Gastrocnemius medialis (tissue), 4 donors: ENCODE measurements at regions not wholly inside any gene's neighbourhood (a gene's known extent, or its start where the extent isn't known, plus 50 kb on each side); places are given as distances from the start of the nearest gene placed in this dataset.

ENCODE experiments used
- ATAC-seq, 2 donors: fragments of 150-250 bp; one replicate each; pipeline ENCODE4 v1.9.1; 2016
- DNase-seq, 2 donors: peaks; one replicate each; pipeline ENCODE4 v3.0.0-alpha.2; 2019
- H3K27ac ChIP-seq, 4 donors: fragments of 200-600 bp; sonication (generic); 1 replicate in 1 of 4; 2 replicates in 3 of 4; pipeline ENCODE4 v1.5.1; 2016 to 2018; ENCODE audit warnings: mild to moderate bottlenecking in 2 of 4, moderate library complexity in 1 of 4
- H3K27me3 ChIP-seq, 3 donors: fragments of 200-600 bp; sonication (generic) in 2 of 3; 1 replicate in 1 of 3; 2 replicates in 2 of 3; pipeline versions ENCODE4 v1.5.1 to v1.6.0; 2016 to 2019; ENCODE audit warnings: mild to moderate bottlenecking in 1 of 3, moderate library complexity in 1 of 3
- H3K36me3 ChIP-seq, 2 donors: fragments of 200-600 bp; sonication (generic) in 1 of 2; one replicate each; pipeline ENCODE4 v1.5.1; 2017 to 2018
- H3K4me1 ChIP-seq, 2 donors: fragments of 200-600 bp; sonication (generic) in 1 of 2; one replicate each; pipeline ENCODE4 v1.5.1; 2016 to 2017; ENCODE audit warnings: mild to moderate bottlenecking in 2 of 2
- H3K4me3 ChIP-seq, 4 donors: fragments of 200-600 bp; sonication (generic) in 3 of 4; 1 replicate in 1 of 4; 2 replicates in 3 of 4; pipeline ENCODE4 v1.5.1; 2016 to 2019; ENCODE audit warnings: mild to moderate bottlenecking in 2 of 4
- H3K9me3 ChIP-seq, 3 donors: fragments of 200-600 bp; sonication (generic) in 2 of 3; 1 replicate in 1 of 3; 2 replicates in 2 of 3; pipeline ENCODE4 v1.5.1; 2016 to 2019
- POLR2A ChIP-seq, 2 donors: fragments of 450-650 bp; IDR thresholded peaks; one replicate each; pipeline ENCODE4 v1.6.1; 2017; ENCODE audit warnings: antibody characterized with exemption in 2 of 2, mild to moderate bottlenecking in 2 of 2, moderate library complexity in 2 of 2
- in situ Hi-C, 4 donors: fragments of 200-750 bp; cut with MboI; loops; one replicate each; pipeline versions ENCODE4 v1.15.0 to v1.8.0; 2017; ENCODE audit warnings: low sequenced_read_pairs in 4 of 4
- intact Hi-C: fragments of 100-400 bp; cut with DNase I; formaldehyde crosslinking; loops from one replicate; pipeline ENCODE4 v1.15.1; 2023; ENCODE audit warnings: low total_unique reads
- TF ChIP-seq, protein P1 (sequence below), 5 experiments: fragments of 450-650 bp in 3 of 5; fragments of 200-600 bp in 2 of 5; sonication (generic) in 2 of 5; IDR thresholded peaks in 4 of 5; conservative IDR thresholded peaks in 1 of 5; 1 replicate in 4 of 5; 2 replicates in 1 of 5; pipeline ENCODE4 v1.5.1; 2016 to 2019; ENCODE audit warnings: antibody characterized with exemption in 5 of 5, mild to moderate bottlenecking in 3 of 5, moderate library complexity in 3 of 5

DNA sequence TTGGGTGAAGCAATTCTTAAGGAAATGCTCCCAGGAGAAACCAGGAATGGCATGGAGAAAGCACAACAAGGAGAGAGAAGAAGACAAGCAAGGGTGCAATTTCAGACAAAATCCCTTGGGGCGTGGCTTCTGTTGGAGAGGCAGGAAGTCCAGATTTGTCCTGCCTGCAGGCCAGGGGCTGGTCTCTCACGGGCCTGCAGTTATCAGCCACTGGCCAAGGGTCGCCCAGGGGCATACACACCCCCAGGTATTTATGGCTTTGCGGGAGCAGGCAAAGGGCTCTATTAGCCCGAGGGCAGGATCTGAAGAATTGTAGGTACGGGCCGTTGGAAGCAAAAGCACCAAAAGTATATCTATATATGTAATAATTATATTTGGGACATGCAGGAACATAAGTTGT, 87.7 kb downstream of the IYD start:
- in situ Hi-C loops: no loop called here
- H3K9me3 ChIP-seq: no peaks in the 10 kb centered on the region
- H3K27me3 ChIP-seq: no peaks in the 10 kb centered on the region
- no peaks in the 10 kb centered on the region for H3K36me3 ChIP-seq
- TF ChIP-seq POLR2A (IDR thresholded peaks at IDR 0.05): no peak
- TF ChIP-seq, protein P1, sequence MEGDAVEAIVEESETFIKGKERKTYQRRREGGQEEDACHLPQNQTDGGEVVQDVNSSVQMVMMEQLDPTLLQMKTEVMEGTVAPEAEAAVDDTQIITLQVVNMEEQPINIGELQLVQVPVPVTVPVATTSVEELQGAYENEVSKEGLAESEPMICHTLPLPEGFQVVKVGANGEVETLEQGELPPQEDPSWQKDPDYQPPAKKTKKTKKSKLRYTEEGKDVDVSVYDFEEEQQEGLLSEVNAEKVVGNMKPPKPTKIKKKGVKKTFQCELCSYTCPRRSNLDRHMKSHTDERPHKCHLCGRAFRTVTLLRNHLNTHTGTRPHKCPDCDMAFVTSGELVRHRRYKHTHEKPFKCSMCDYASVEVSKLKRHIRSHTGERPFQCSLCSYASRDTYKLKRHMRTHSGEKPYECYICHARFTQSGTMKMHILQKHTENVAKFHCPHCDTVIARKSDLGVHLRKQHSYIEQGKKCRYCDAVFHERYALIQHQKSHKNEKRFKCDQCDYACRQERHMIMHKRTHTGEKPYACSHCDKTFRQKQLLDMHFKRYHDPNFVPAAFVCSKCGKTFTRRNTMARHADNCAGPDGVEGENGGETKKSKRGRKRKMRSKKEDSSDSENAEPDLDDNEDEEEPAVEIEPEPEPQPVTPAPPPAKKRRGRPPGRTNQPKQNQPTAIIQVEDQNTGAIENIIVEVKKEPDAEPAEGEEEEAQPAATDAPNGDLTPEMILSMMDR (IDR thresholded peaks at IDR 0.05 in 4 of 5, conservative IDR thresholded peaks at IDR 0.05 in 1 of 5): no peak
- intact Hi-C loops: no loop called here
- H3K4me3 ChIP-seq: no peak overlapping the region
- H3K27ac ChIP-seq: no peak overlapping the region
- ATAC-seq (no peak), DNase-seq (no peak)
- no peaks in the 10 kb centered on the region for H3K4me1 ChIP-seq

DNA sequence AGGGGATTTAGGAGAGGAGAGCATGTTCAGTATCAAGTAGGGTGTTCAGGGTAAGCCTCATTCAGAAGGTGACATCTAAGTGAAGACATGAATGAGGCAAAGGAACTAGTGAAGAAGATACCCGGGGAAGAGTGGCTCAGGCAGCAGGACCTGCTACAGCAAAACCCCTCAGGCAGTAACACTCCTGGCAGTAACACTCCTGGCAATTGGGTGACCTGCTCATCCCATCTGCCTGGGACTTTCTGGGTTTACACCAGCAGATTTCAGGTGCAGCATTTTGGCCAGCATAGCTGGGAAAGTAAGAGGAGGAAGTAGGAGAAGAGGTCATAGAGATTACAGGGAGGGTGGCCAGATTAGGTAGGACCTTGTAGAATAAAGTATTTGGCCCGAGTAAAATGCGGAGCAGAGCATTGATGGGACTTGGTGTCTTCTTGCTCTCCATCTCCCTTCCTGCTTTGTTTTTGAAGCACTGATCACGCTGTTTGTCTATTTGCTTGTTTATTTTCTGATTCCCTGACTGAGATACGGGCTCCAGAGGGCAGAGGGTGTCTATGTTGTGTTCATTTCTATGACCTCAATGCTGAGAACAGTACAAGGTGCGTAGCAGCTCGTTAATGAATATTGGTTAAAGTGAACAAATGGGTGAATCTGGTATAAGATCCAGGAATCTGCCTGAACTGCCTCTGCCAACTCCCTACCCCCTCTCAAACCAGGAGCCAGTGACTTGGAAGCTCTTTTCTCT, 88.3 kb downstream of the IYD start:
- Histone ChIP-seq H3K4me3 (no peak overlapping the region), H3K27me3 (no peaks in the 10 kb centered on the region), H3K4me1 (no peaks in the 10 kb centered on the region), H3K36me3 (no peaks in the 10 kb centered on the region), H3K9me3 (no peaks in the 10 kb centered on the region), H3K27ac (no peak overlapping the region)
- ATAC-seq: no peak
- TF ChIP-seq, protein P1 (IDR thresholded peaks at IDR 0.05 in 4 of 5, conservative IDR thresholded peaks at IDR 0.05 in 1 of 5): no peak
- no peak for TF ChIP-seq POLR2A (IDR thresholded peaks at IDR 0.05)
- intact Hi-C loops: no loop called here
- no peak for DNase-seq
- in situ Hi-C loops: no loop called here

DNA sequence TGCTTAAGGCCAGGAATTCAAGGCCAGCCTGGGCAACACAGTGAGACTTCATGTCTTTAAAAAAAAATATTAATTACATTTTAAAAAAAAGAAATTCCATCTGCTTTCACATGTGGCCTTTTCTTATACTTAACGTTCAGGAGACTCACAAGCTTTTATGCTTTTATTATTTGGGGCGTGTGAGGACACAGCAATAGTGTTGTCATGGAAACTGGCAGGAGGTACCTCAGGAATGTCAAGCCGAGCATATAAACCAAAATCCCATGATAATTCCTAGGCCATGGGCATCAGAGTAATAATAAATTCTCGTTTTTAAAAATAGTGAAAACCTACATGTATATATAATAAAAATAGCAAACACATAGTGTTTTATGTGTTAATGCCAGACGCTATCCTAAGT, 89.8 kb downstream of the IYD start:
- intact Hi-C loops: no loop called here
- in situ Hi-C loops: no loop called here
- no peak for DNase-seq

DNA sequence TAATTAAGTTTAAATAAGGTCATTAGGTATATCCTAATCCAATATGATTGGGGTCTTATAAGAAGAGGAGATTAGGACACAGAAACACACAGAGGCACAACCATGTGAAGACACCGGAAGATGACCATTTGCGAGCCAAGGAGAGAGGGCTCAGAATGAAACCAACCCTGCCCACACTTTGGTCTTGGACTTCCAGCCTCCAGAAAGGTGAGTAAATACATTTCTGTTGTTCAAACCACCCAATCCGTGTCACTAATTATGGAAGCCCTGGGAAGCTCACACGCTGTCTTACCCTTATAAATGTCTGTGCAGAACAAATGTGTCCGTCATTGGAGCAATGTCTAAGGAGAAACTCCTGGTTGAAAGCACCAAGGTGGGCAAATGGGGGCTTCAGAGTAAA, 95.0 kb downstream of the IYD start:
- intact Hi-C loops: no loop called here
- TF ChIP-seq, protein P1 (IDR thresholded peaks at IDR 0.05 in 4 of 5, conservative IDR thresholded peaks at IDR 0.05 in 1 of 5): no peak
- no peak for TF ChIP-seq POLR2A (IDR thresholded peaks at IDR 0.05)
- Histone ChIP-seq H3K4me3 (no peak overlapping the region), H3K9me3 (no peaks in the 10 kb centered on the region), H3K27ac (no peak overlapping the region), H3K4me1 (no peaks in the 10 kb centered on the region), H3K36me3 (no peaks in the 10 kb centered on the region), H3K27me3 (no peaks in the 10 kb centered on the region)
- in situ Hi-C loops: no loop called here
- DNase-seq: no peak
- no peak for ATAC-seq

More for the DNA sequence above, 89.8 kb downstream of the IYD start:
- Histone ChIP-seq H3K9me3 (no peaks in the 10 kb centered on the region), H3K27ac (no peak overlapping the region), H3K4me1 (no peaks in the 10 kb centered on the region), H3K36me3 (no peaks in the 10 kb centered on the region), H3K27me3 (no peaks in the 10 kb centered on the region), H3K4me3 (no peak overlapping the region)
- no peak for ATAC-seq
- no peak for TF ChIP-seq POLR2A (IDR thresholded peaks at IDR 0.05)
- TF ChIP-seq, protein P1 (IDR thresholded peaks at IDR 0.05 in 4 of 5, conservative IDR thresholded peaks at IDR 0.05 in 1 of 5): no peak

DNA sequence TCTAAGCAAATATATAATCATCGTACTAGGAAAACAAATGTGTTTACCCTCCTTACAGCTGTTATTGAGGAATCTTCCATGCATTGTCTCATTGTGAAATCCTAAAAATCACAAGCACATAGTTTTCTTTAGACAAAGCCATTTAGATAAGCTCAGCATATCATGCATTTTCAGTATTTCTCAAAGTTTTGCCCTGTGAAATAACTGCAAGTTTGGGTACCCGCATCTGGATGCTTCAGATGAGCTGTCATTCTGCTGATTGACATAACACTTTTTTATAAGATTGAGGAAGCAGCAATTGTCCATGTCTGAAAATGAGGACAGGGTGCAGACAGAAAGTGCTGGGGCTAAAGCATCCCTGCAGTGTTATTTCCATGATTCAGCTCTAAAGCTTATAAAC, 96.2 kb downstream of the IYD start:
- H3K27me3 ChIP-seq: no peaks in the 10 kb centered on the region
- no peaks in the 10 kb centered on the region for H3K36me3 ChIP-seq
- in situ Hi-C loops (no loop called here), intact Hi-C loops (no loop called here)
- H3K4me3 ChIP-seq: no peak overlapping the region
- TF ChIP-seq, protein P1 (IDR thresholded peaks at IDR 0.05 in 4 of 5, conservative IDR thresholded peaks at IDR 0.05 in 1 of 5): no peak
- no peak for TF ChIP-seq POLR2A (IDR thresholded peaks at IDR 0.05)
- H3K27ac ChIP-seq: no peak overlapping the region
- H3K4me1 ChIP-seq: no peaks in the 10 kb centered on the region
- H3K9me3 ChIP-seq: no peaks in the 10 kb centered on the region
- no peak for DNase-seq
- no peak for ATAC-seq
